ENCODE measurements at regions not wholly inside any gene's neighbourhood (a gene's known extent, or its start where the extent isn't known, plus 50 kb on each side); places are given as distances from the start of the nearest gene placed in this dataset.

DNA sequence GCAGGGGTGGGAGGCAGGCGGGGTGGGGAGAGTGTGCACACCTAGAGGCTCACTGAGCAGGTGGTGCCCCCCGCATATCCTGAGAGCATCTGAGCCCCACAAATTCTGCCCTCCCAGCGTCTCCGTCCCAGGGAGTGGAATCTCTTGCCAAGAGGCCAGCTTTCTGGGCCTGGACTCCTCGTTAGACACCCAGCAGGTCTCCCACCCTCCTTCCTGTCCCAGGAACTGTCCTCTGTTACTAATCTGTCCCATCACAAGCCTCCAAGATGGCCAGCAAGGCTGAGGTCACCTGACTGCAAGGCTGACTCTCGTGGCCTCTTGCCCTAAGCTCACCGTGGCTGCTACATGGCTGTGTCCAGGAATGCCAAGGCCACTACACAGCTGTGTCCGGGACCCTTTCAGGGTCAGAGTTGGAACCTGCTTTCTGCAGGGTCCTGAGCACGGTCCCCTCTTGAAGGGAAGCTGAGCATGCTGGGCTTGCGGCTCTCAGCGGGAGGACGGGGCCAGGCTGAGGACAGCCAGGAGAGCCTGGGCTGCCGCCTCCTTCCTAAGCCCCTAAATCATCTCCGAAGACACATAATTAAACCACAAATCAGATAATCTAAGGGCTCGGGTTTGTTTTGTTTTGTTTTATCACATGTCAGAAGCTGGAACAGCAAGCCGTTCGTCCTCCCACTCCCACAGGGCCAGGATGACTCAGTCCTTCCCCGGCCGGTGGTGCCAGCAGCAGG lies 1327.3 kb downstream of the TBC1D22A start:
- TF ChIP-seq CTCF (IDR thresholded peaks at IDR 0.05): no peak
- TF ChIP-seq POLR2A (IDR thresholded peaks at IDR 0.05): no peak

All from heart left ventricle (tissue), 13 donors.